Heart right ventricle (tissue), 16 donors: ENCODE measurements at regions not wholly inside any gene's neighbourhood (a gene's known extent, or its start where the extent isn't known, plus 50 kb on each side); places are given as distances from the start of the nearest gene placed in this dataset.
"Not testable (repeated sequence)": the region's sequence is repeated elsewhere in the genome, so short reads cannot be mapped to it uniquely, and the experiment has no call there.

ENCODE experiments used
- ATAC-seq, 8 donors: fragments of 200-7000 bp; cut with Tn5 transposase; one replicate each; pipeline ENCODE4 v1.9.1; 2020; ENCODE audit warnings: mild to moderate bottlenecking in 8 of 8, moderate library complexity in 8 of 8, moderate number of reproducible peaks in 1 of 8
- DNase-seq, 2 donors: peaks; one replicate each; pipeline ENCODE4 v3.0.0-alpha.2; 2020
- H3K27ac ChIP-seq, 10 donors: fragments of 200-600 bp; sonication (generic) in 2 of 10; one replicate each; pipeline versions ENCODE4 v1.5.0 to v1.8.0; 2020 to 2022; ENCODE audit warnings: mild to moderate bottlenecking in 3 of 10
- H3K27me3 ChIP-seq, 7 donors: fragments of 200-600 bp; one replicate each; pipeline ENCODE4 v1.8.0; 2021 to 2022; ENCODE audit warnings: mild to moderate bottlenecking in 2 of 7
- H3K36me3 ChIP-seq, 9 donors: fragments of 200-600 bp; sonication (generic) in 1 of 9; one replicate each; pipeline versions ENCODE4 v1.5.0 to v1.8.0; 2020 to 2022; ENCODE audit warnings: mild to moderate bottlenecking in 2 of 9
- H3K4me1 ChIP-seq, 9 donors: fragments of 200-600 bp; sonication (generic) in 1 of 9; one replicate each; pipeline versions ENCODE4 v1.5.0 to v1.8.0; 2020 to 2022; ENCODE audit warnings: mild to moderate bottlenecking in 4 of 9
- H3K4me3 ChIP-seq, 10 donors: fragments of 200-600 bp; sonication (generic) in 2 of 10; one replicate each; pipeline versions ENCODE4 v1.5.0 to v1.8.0; 2020 to 2022; ENCODE audit warnings: mild to moderate bottlenecking in 7 of 10, moderate library complexity in 2 of 10
- H3K9me3 ChIP-seq, 11 donors: fragments of 200-600 bp in 10 of 11; sonication (generic) in 2 of 11; one replicate each; pipeline versions ENCODE4 v1.5.0 to v1.8.0; 2013 to 2022; ENCODE audit warnings: mild to moderate bottlenecking in 2 of 11, control low read depth in 1 of 11, moderate library complexity in 1 of 11
- CTCF ChIP-seq, 9 donors: fragments of 200-600 bp; sonication (generic) in 2 of 9; IDR thresholded peaks; one replicate each; pipeline versions ENCODE4 v1.5.0 to v1.8.0; 2021 to 2022; ENCODE audit warnings: antibody characterized with exemption in 9 of 9, mild to moderate bottlenecking in 5 of 9, moderate library complexity in 1 of 9
- whole genome bisulfite sequencing, 2 donors: extraction: QIAGEN DNeasy Blood & Tissue Kit; methylation state at CpG; one replicate each; pipeline ENCODE4 v1.1.7; 2013; ENCODE audit warnings: inconsistent platforms in 1 of 2; 5-methylcytosine and 5-hydroxymethylcytosine counted together
- intact Hi-C, 10 donors: fragments of 100-400 bp; cut with DNase I; formaldehyde crosslinking; loops; one replicate each; pipeline versions ENCODE4 v1.11.1 to v1.14.2; 2022
- donor health status: Arrhythmogenic right ventricular cardiomyopathy.
- donor health status: ischemic (EF 13 %, LVEDD 7.1; RV severe dilation, severe dysfunction).
- donor health status: healthy with polysubstance abuse.
- donor health status: DM: no; HTN: yes; CAD: no.
- donor health status: DM: no; HTN: no; CAD: no.
- donor health status: ischemic (EF 25% LVEDD 6.9; RV normal size, moderate dysfunction).
- donor health status: ischemic (EF 25% LVEDD 5.7; RV mildly dilated, moderate dysfunction).
- donor health status: healthy.
- donor health status: DM: yes; HTN: yes; CAD: no.
- donor health status: Ischemic cardiomyopathy.
- donor health status: ischemic (EF 35%, LVEDD 5.7; RV mildly dilated, moderate dysfunction).
- donor health status: nonischemic (EF 11% LVEDD 7.7; RV severe dilation, severe dysfunction).
- donor health status: DM: yes; HTN: yes; CAD: no.
- donor health status: PGD.
- donor health status: ischemic (EF 29% LVEDD 5.4; RV normal size, mild dysfunction).
- donor health status: nonischemic (EF 23%, LVEDD 6.1; RV moderate dilation, normal function).

GRCh38 chr1:121538148-121538547 lies 353.4 kb downstream of the SRGAP2C start:
- H3K4me1 ChIP-seq, H3K36me3 ChIP-seq, H3K4me3 ChIP-seq, H3K27me3 ChIP-seq, ATAC-seq, intact Hi-C loops, H3K27ac ChIP-seq, DNase-seq, H3K9me3 ChIP-seq: not testable (repeated sequence)
- 92 to 93% methylated on average over 13 of the region's 14 CpGs for WGBS, 2 donors

- H3K4me1 ChIP-seq, result no peaks in the 10 kb centered on the region
- H3K9me3 ChIP-seq, result no peaks in the 10 kb centered on the region
- DNase-seq (no peak), ATAC-seq (no peak)
- no peak overlapping the region for H3K27ac ChIP-seq
- no peak overlapping the region for H3K4me3 ChIP-seq
- no peak for TF ChIP-seq CTCF (IDR thresholded peaks at IDR 0.05)
- WGBS, 2 donors, result 64 to 65% methylated on average over 2 of the region's 2 CpGs
- H3K36me3 ChIP-seq, result no peaks in the 10 kb centered on the region
- intact Hi-C loops, result no loop called here
- peaks cover 0 to 9% (median 0%) of the 10 kb centered on the region in 7 donors for H3K27me3 ChIP-seq
Measured at GRCh38 chr1:121538943-121539575, 354.3 kb downstream of the SRGAP2C start.

GRCh38 chr1:121543988-121544387 lies 359.2 kb downstream of the SRGAP2C start:
- H3K4me1 ChIP-seq, H3K4me3 ChIP-seq, H3K27me3 ChIP-seq, H3K9me3 ChIP-seq, H3K36me3 ChIP-seq, H3K27ac ChIP-seq, DNase-seq, ATAC-seq, intact Hi-C loops: not testable (repeated sequence)
- WGBS, 2 donors, result 70 to 76% methylated on average over 4 of the region's 4 CpGs

- Histone ChIP-seq H3K9me3 (no peaks in the 10 kb centered on the region), H3K27ac (no peak overlapping the region), H3K36me3 (no peaks in the 10 kb centered on the region), H3K4me3 (no peak overlapping the region), H3K27me3 (peaks cover 0 to 9% (median 0%) of the 10 kb centered on the region in 7 donors), H3K4me1 (no peaks in the 10 kb centered on the region)
- intact Hi-C loops, result no loop called here
- WGBS, 2 donors, result 81 to 82% methylated on average over 2 of the region's 2 CpGs
- no peak for TF ChIP-seq CTCF (IDR thresholded peaks at IDR 0.05)
- DNase-seq (no peak), ATAC-seq (no peak)
Measured at GRCh38 chr1:121544500-121544899, 359.7 kb downstream of the SRGAP2C start.

- ATAC-seq, H3K4me3 ChIP-seq, H3K4me1 ChIP-seq, H3K27ac ChIP-seq, intact Hi-C loops, DNase-seq, H3K9me3 ChIP-seq, H3K27me3 ChIP-seq, H3K36me3 ChIP-seq: not testable (repeated sequence)
- WGBS, 2 donors, result 43 to 80% methylated on average over 2 of the region's 3 CpGs
Measured at GRCh38 chr1:121545899-121546298, 361.1 kb downstream of the SRGAP2C start.

GRCh38 chr1:121546830-121547591 lies 362.2 kb downstream of the SRGAP2C start:
- 85 to 90% methylated on average over 3 of the region's 3 CpGs for WGBS, 2 donors
- ATAC-seq (no peak), DNase-seq (no peak)
- Histone ChIP-seq H3K4me1 (no peaks in the 10 kb centered on the region), H3K4me3 (no peak overlapping the region), H3K36me3 (no peaks in the 10 kb centered on the region), H3K9me3 (no peaks in the 10 kb centered on the region), H3K27me3 (peaks cover 0 to 8% (median 0%) of the 10 kb centered on the region in 7 donors), H3K27ac (no peak overlapping the region)
- intact Hi-C loops, result no loop called here
- no peak for TF ChIP-seq CTCF (IDR thresholded peaks at IDR 0.05)

GRCh38 chr1:121547726-121548125 lies 363.0 kb downstream of the SRGAP2C start:
- H3K4me3 ChIP-seq, H3K36me3 ChIP-seq, DNase-seq, H3K27me3 ChIP-seq, H3K4me1 ChIP-seq, ATAC-seq, H3K9me3 ChIP-seq, H3K27ac ChIP-seq, intact Hi-C loops: not testable (repeated sequence)
- WGBS, 2 donors, result 93 to 97% methylated on average over 2 of the region's 2 CpGs

GRCh38 chr1:121550817-121551216 lies 366.0 kb downstream of the SRGAP2C start:
- H3K4me3 ChIP-seq, ATAC-seq, intact Hi-C loops, H3K27ac ChIP-seq, DNase-seq, H3K9me3 ChIP-seq, H3K4me1 ChIP-seq, H3K36me3 ChIP-seq: not testable (repeated sequence)
- peaks cover 0 to 11% (median 0%) of the 10 kb centered on the region in 7 donors for H3K27me3 ChIP-seq
- WGBS, 2 donors, result 88 to 89% methylated on average over 3 of the region's 3 CpGs
